ENCODE measurements at regions not wholly inside any gene's neighbourhood (a gene's known extent, or its start where the extent isn't known, plus 50 kb on each side); places are given as distances from the start of the nearest gene placed in this dataset.

- no peak for TF ChIP-seq CTCF (conservative IDR thresholded peaks at IDR 0.05; ENCODE audit: low read length)
- TF ChIP-seq EZH2phosphoT487 (IDR thresholded peaks at IDR 0.05; ENCODE audit: borderline replicate concordance, low read depth, low read length) = no peak
These were observed 830.8 kb downstream of the LUZP2 start for GRCh38 chr11:25327656-25328055.
